ENCODE measurements at regions not wholly inside any gene's neighbourhood (a gene's known extent, or its start where the extent isn't known, plus 50 kb on each side); places are given as distances from the start of the nearest gene placed in this dataset.

GRCh38 chr2:12227941-12228608 is 481.6 kb downstream of the LPIN1 start:
- WGBS, 2 donors = 91 to 94% methylated on average over 4 of the region's 4 CpGs
- H3K4me3 ChIP-seq = no peak overlapping the region
- intact Hi-C loops (cut with DNase I) = no loop called here
- no peaks in the 10 kb centered on the region for H3K36me3 ChIP-seq
- H3K9me3 ChIP-seq = peaks cover 0 to 13% (median 0%) of the 10 kb centered on the region in 4 donors
- DNase-seq = no peak
- no peaks in the 10 kb centered on the region for H3K27me3 ChIP-seq
- TF ChIP-seq POLR2A (IDR thresholded peaks at IDR 0.05) = no peak
- no peak for TF ChIP-seq POLR2AphosphoS5 (IDR thresholded peaks at IDR 0.05)
- TF ChIP-seq EP300 (IDR thresholded peaks at IDR 0.05) = no peak
- TF ChIP-seq CTCF (IDR thresholded peaks at IDR 0.05) = no peak
- peaks cover 0 to 12% (median 10%) of the 10 kb centered on the region in 4 donors for H3K4me1 ChIP-seq
- H3K27ac ChIP-seq = no peak overlapping the region

GRCh38 chr2:12231288-12231687 is 484.9 kb downstream of the LPIN1 start:
- TF ChIP-seq POLR2A (IDR thresholded peaks at IDR 0.05) (no peak), CTCF (IDR thresholded peaks at IDR 0.05) (no peak), EP300 (IDR thresholded peaks at IDR 0.05) (no peak), POLR2AphosphoS5 (IDR thresholded peaks at IDR 0.05) (no peak)
- H3K4me1 ChIP-seq = peaks cover 0 to 21% (median 13%) of the 10 kb centered on the region in 4 donors
- DNase-seq = no peak
- H3K27me3 ChIP-seq = no peaks in the 10 kb centered on the region
- no peaks in the 10 kb centered on the region for H3K36me3 ChIP-seq
- H3K9me3 ChIP-seq = no peaks in the 10 kb centered on the region
- H3K27ac ChIP-seq = no peak overlapping the region
- H3K4me3 ChIP-seq = no peak overlapping the region
- whole genome bisulfite sequencing, 2 donors = 91 to 94% methylated on average over 2 of the region's 2 CpGs
- intact Hi-C loops (cut with DNase I) = no loop called here

GRCh38 chr2:12232876-12233275 is 483.9 kb upstream of the TRIB2 start:
- intact Hi-C loops (cut with DNase I) = no loop called here
- DNase-seq = no peak
- H3K27me3 ChIP-seq = no peaks in the 10 kb centered on the region
- H3K4me3 ChIP-seq = no peak overlapping the region
- H3K4me1 ChIP-seq = peaks cover 0 to 16% (median 4%) of the 10 kb centered on the region in 4 donors
- H3K9me3 ChIP-seq = no peaks in the 10 kb centered on the region
- no peak for TF ChIP-seq CTCF (IDR thresholded peaks at IDR 0.05)
- TF ChIP-seq EP300 (IDR thresholded peaks at IDR 0.05) = no peak
- TF ChIP-seq POLR2AphosphoS5 (IDR thresholded peaks at IDR 0.05) = no peak
- TF ChIP-seq POLR2A (IDR thresholded peaks at IDR 0.05) = no peak
- 51 to 66% methylated on average over 3 of the region's 3 CpGs for WGBS, 2 donors
- no peaks in the 10 kb centered on the region for H3K36me3 ChIP-seq
- H3K27ac ChIP-seq = no peak overlapping the region

- 86% methylated on average over 4 of the region's 4 CpGs for WGBS, 2 donors
- Histone ChIP-seq H3K27ac (no peak overlapping the region), H3K4me3 (no peak overlapping the region), H3K9me3 (no peaks in the 10 kb centered on the region), H3K36me3 (no peaks in the 10 kb centered on the region), H3K27me3 (no peaks in the 10 kb centered on the region), H3K4me1 (peaks cover 0 to 16% (median 4%) of the 10 kb centered on the region in 4 donors)
- DNase-seq = no peak
- intact Hi-C loops (cut with DNase I) = no loop called here
- TF ChIP-seq POLR2AphosphoS5 (IDR thresholded peaks at IDR 0.05) = no peak
- TF ChIP-seq POLR2A (IDR thresholded peaks at IDR 0.05) = no peak
- no peak for TF ChIP-seq EP300 (IDR thresholded peaks at IDR 0.05)
- no peak for TF ChIP-seq CTCF (IDR thresholded peaks at IDR 0.05)
Measured at GRCh38 chr2:12236136-12236844, 480.4 kb upstream of the TRIB2 start.
